IMR-90 (cell line): ENCODE measurements at regions not wholly inside any gene's neighbourhood (a gene's known extent, or its start where the extent isn't known, plus 50 kb on each side); places are given as distances from the start of the nearest gene placed in this dataset.

Experiments used
- CEBPB ChIP-seq: IDR thresholded peaks from 2 replicates; pipeline ENCODE4 v1.6.1; 2012; ENCODE audit warnings: low read depth, low read length, improper control_type of control experiment
- CHD1 ChIP-seq: IDR thresholded peaks from 2 replicates; pipeline ENCODE4 v1.6.1; 2012; ENCODE audit warnings: low read depth, low read length, improper control_type of control experiment
- CTCF ChIP-seq: conservative IDR thresholded peaks from 2 replicates; pipeline ENCODE4 v1.5.1; 2012; ENCODE audit warnings: mild to moderate bottlenecking, low read depth, low read length, improper control_type of control experiment
- ELK1 ChIP-seq: fragments of 150-350 bp; IDR thresholded peaks from 2 replicates; pipeline ENCODE4 v1.6.1; 2016; ENCODE audit warnings: low read depth, mild to moderate bottlenecking, low read length, moderate library complexity, borderline replicate concordance
- FOS ChIP-seq: fragments of 150-350 bp; IDR thresholded peaks from 2 replicates; pipeline ENCODE4 v1.6.1; 2016; ENCODE audit warnings: low read depth, low read length
- MAFK ChIP-seq: IDR thresholded peaks from 2 replicates; pipeline ENCODE4 v1.6.1; 2012; ENCODE audit warnings: low read depth, low read length, improper control_type of control experiment
- MAZ ChIP-seq: IDR thresholded peaks from 2 replicates; pipeline ENCODE4 v1.6.1; 2012; ENCODE audit warnings: low read depth, mild to moderate bottlenecking, low read length, improper control_type of control experiment, moderate library complexity, borderline replicate concordance
- NFE2L2 ChIP-seq: fragments of 150-350 bp; IDR thresholded peaks from 2 replicates; pipeline ENCODE4 v1.6.1; 2016; ENCODE audit warnings: low read depth, mild to moderate bottlenecking, low read length
- POLR2A ChIP-seq: IDR thresholded peaks from 2 replicates; pipeline ENCODE4 v1.6.1; 2012; ENCODE audit warnings: mild to moderate bottlenecking, low read depth, low read length
- RAD21 ChIP-seq: IDR thresholded peaks from 2 replicates; pipeline ENCODE4 v1.6.1; 2012; ENCODE audit warnings: low read length, improper control_type of control experiment
- RCOR1 ChIP-seq: IDR thresholded peaks from 2 replicates; pipeline ENCODE4 v1.6.1; 2012; ENCODE audit warnings: mild to moderate bottlenecking, low read length, improper control_type of control experiment; ENCODE audit not compliant: insufficient replicate concordance
- RFX5 ChIP-seq: IDR thresholded peaks from 2 replicates; pipeline ENCODE4 v1.8.0; 2012; ENCODE audit warnings: low read depth, mild to moderate bottlenecking, low read length, moderate library complexity
- SMC3 ChIP-seq: fragments of 150-350 bp; IDR thresholded peaks from 2 replicates; pipeline ENCODE4 v1.6.1; 2016; ENCODE audit warnings: low read depth, mild to moderate bottlenecking, antibody characterized with exemption, low read length, moderate library complexity
- USF2 ChIP-seq: fragments of 150-350 bp; IDR thresholded peaks from 2 replicates; pipeline ENCODE4 v1.6.1; 2017; ENCODE audit warnings: mild to moderate bottlenecking, antibody characterized with exemption, low read length, low read depth

GRCh38 chr4:14335872-14336271 is 666.4 kb upstream of the CPEB2 start:
- TF ChIP-seq MAZ (no peak), CTCF (no peak), ELK1 (no peak), USF2 (no peak), FOS (no peak), POLR2A (no peak), SMC3 (no peak), RCOR1 (no peak), CEBPB (no peak), MAFK (no peak), NFE2L2 (no peak), CHD1 (no peak), RFX5 (no peak), RAD21 (no peak)
